ENCODE measurements at regions not wholly inside any gene's neighbourhood (a gene's known extent, or its start where the extent isn't known, plus 50 kb on each side); places are given as distances from the start of the nearest gene placed in this dataset.
A peak's percentile ranks its signal among the peaks of the same experiment; 100 is the strongest.

GRCh38 chr20:51900443-51900842, 98.1 kb upstream of the SALL4 start:
- no peak for DNase-seq (ENCODE audit: low read depth in 4 of 6, low spot score in 6 of 6)
- WGBS (ENCODE audit: insufficient coverage): 100% methylated on average over 1 of the region's 3 CpGs
- Histone ChIP-seq H3K4me3 (ENCODE audit: low read depth, low read length) (no peak overlapping the region), H3K27ac (ENCODE audit: low read depth, low read length) (no peak overlapping the region), H3K9me3 (ENCODE audit: control insufficient read depth, insufficient read depth, low read length) (no peaks in the 10 kb centered on the region), H3K36me3 (ENCODE audit: control insufficient read depth, insufficient read depth, low read length) (no peaks in the 10 kb centered on the region), H3K4me1 (ENCODE audit: control insufficient read depth, insufficient read depth, low read length) (no peaks in the 10 kb centered on the region), H3K27me3 (ENCODE audit: control insufficient read depth, insufficient read depth, low read length) (no peaks in the 10 kb centered on the region)

GRCh38 chr20:51899674-51900073, 97.4 kb upstream of the SALL4 start:
- WGBS (ENCODE audit: insufficient coverage): 82% methylated on average over 2 of the region's 7 CpGs
- Histone ChIP-seq H3K4me3 (ENCODE audit: low read depth, low read length) (no peak overlapping the region), H3K27me3 (ENCODE audit: control insufficient read depth, insufficient read depth, low read length) (no peaks in the 10 kb centered on the region), H3K4me1 (ENCODE audit: control insufficient read depth, insufficient read depth, low read length) (no peaks in the 10 kb centered on the region), H3K27ac (ENCODE audit: low read depth, low read length) (no peak overlapping the region), H3K9me3 (ENCODE audit: control insufficient read depth, insufficient read depth, low read length) (no peaks in the 10 kb centered on the region), H3K36me3 (ENCODE audit: control insufficient read depth, insufficient read depth, low read length) (no peaks in the 10 kb centered on the region)
- no peak for DNase-seq (ENCODE audit: low read depth in 4 of 6, low spot score in 6 of 6)

GRCh38 chr20:51898788-51899187, 96.5 kb upstream of the SALL4 start:
- 100% methylated on average over 5 of the region's 6 CpGs for WGBS (ENCODE audit: insufficient coverage)
- H3K4me3 ChIP-seq (ENCODE audit: low read depth, low read length): no peak overlapping the region
- H3K36me3 ChIP-seq (ENCODE audit: control insufficient read depth, insufficient read depth, low read length): no peaks in the 10 kb centered on the region
- H3K4me1 ChIP-seq (ENCODE audit: control insufficient read depth, insufficient read depth, low read length): no peaks in the 10 kb centered on the region
- no peaks in the 10 kb centered on the region for H3K27me3 ChIP-seq (ENCODE audit: control insufficient read depth, insufficient read depth, low read length)
- H3K9me3 ChIP-seq (ENCODE audit: control insufficient read depth, insufficient read depth, low read length): no peaks in the 10 kb centered on the region
- DNase-seq (ENCODE audit: low read depth in 4 of 6, low spot score in 6 of 6): no peak
- H3K27ac ChIP-seq (ENCODE audit: low read depth, low read length): no peak overlapping the region

- Histone ChIP-seq H3K4me1 (ENCODE audit: control insufficient read depth, insufficient read depth, low read length) (no peaks in the 10 kb centered on the region), H3K27ac (ENCODE audit: low read depth, low read length) (no peak overlapping the region), H3K27me3 (ENCODE audit: control insufficient read depth, insufficient read depth, low read length) (no peaks in the 10 kb centered on the region), H3K9me3 (ENCODE audit: control insufficient read depth, insufficient read depth, low read length) (no peaks in the 10 kb centered on the region), H3K36me3 (ENCODE audit: control insufficient read depth, insufficient read depth, low read length) (no peaks in the 10 kb centered on the region), H3K4me3 (ENCODE audit: low read depth, low read length) (no peak overlapping the region)
- DNase-seq (ENCODE audit: low read depth in 4 of 6, low spot score in 6 of 6): no peak
- WGBS (ENCODE audit: insufficient coverage): 72% methylated on average over 7 of the region's 8 CpGs
Observed at GRCh38 chr20:51894619-51895018, 92.3 kb upstream of the SALL4 start.

- Histone ChIP-seq H3K9me3 (ENCODE audit: control insufficient read depth, insufficient read depth, low read length) (no peaks in the 10 kb centered on the region), H3K27ac (ENCODE audit: low read depth, low read length) (no peak overlapping the region), H3K27me3 (ENCODE audit: control insufficient read depth, insufficient read depth, low read length) (no peaks in the 10 kb centered on the region), H3K36me3 (ENCODE audit: control insufficient read depth, insufficient read depth, low read length) (no peaks in the 10 kb centered on the region), H3K4me3 (ENCODE audit: low read depth, low read length) (no peak overlapping the region), H3K4me1 (ENCODE audit: control insufficient read depth, insufficient read depth, low read length) (no peaks in the 10 kb centered on the region)
- no peak for DNase-seq (ENCODE audit: low read depth in 4 of 6, low spot score in 6 of 6)
- WGBS (ENCODE audit: insufficient coverage): no CpG with 5 or more reads among the region's 6 CpGs
Observed at GRCh38 chr20:51894201-51894600, 91.9 kb upstream of the SALL4 start.

DNA sequence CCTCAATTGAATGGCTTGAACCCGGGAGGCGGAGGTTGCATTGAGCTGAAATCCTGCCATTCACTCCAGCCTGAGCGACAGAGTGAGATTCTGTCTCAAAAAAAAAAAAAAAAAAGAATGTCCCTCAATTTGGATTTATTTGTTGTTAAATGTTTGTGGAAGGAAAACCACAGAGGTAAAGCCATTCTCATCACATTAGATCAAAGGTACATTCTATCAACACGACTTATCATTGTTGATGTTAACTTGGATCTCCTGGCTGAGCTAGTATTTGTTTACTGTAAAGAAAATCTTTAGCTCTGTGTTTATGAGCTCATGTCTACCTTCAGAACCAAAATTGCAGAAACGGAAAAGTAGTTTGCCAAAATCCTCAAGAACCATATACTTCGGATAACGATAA, 91.4 kb upstream of the SALL4 start:
- no peaks in the 10 kb centered on the region for H3K27me3 ChIP-seq (ENCODE audit: control insufficient read depth, insufficient read depth, low read length)
- 50% methylated on average over 2 of the region's 7 CpGs for WGBS (ENCODE audit: insufficient coverage)
- DNase-seq (ENCODE audit: low read depth in 4 of 6, low spot score in 6 of 6): no peak
- no peak overlapping the region for H3K27ac ChIP-seq (ENCODE audit: low read depth, low read length)
- H3K4me3 ChIP-seq (ENCODE audit: low read depth, low read length): no peak overlapping the region
- H3K4me1 ChIP-seq (ENCODE audit: control insufficient read depth, insufficient read depth, low read length): no peaks in the 10 kb centered on the region
- no peaks in the 10 kb centered on the region for H3K36me3 ChIP-seq (ENCODE audit: control insufficient read depth, insufficient read depth, low read length)
- H3K9me3 ChIP-seq (ENCODE audit: control insufficient read depth, insufficient read depth, low read length): no peaks in the 10 kb centered on the region

DNA sequence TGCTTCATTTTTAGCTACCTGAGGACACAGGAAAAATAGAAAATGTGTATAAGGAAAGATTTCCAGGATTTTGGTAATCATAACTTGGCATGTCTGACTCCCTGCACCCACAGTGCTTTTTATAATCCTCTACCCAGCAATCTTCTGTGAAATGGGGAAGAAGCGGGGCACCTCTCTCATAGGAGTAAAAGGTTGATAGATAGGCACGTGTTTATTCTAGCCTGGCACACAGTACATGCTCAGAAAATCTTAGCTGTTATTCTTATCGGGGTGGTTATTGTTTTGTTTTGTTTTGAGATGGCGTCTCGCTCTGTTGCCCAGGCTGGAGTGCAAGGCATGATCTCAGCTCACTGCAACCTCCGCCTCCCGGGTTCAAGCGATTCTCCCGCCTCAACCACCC, 87.7 kb upstream of the SALL4 start:
- Histone ChIP-seq H3K27ac (ENCODE audit: low read depth, low read length) (no peak overlapping the region), H3K27me3 (ENCODE audit: control insufficient read depth, insufficient read depth, low read length) (no peaks in the 10 kb centered on the region), H3K4me3 (ENCODE audit: low read depth, low read length) (no peak overlapping the region), H3K36me3 (ENCODE audit: control insufficient read depth, insufficient read depth, low read length) (no peaks in the 10 kb centered on the region), H3K4me1 (ENCODE audit: control insufficient read depth, insufficient read depth, low read length) (no peaks in the 10 kb centered on the region), H3K9me3 (ENCODE audit: control insufficient read depth, insufficient read depth, low read length) (no peaks in the 10 kb centered on the region)
- DNase-seq (ENCODE audit: low read depth in 4 of 6, low spot score in 6 of 6): no peak
- WGBS (ENCODE audit: insufficient coverage): 85% methylated on average over 4 of the region's 9 CpGs

DNA sequence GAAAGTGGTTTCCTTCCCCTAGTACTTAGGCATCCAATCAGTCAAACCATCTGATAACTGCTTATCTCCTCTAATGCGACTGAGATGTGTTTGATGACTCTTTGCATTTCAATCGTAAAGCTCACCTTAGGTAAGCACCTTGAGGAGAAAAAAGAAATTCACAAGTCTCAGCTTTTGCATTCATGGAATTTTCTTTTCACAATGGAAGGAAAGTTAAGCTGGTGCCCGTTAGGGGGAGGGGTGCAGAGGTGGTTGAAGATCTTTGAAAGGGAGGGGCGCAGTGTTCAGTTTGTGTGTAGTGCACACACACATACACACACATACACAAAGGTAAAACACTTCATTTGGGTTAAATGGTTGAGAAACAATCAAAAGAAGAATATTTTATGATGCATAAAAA, 87.1 kb upstream of the SALL4 start:
- no peaks in the 10 kb centered on the region for H3K9me3 ChIP-seq (ENCODE audit: control insufficient read depth, insufficient read depth, low read length)
- DNase-seq (ENCODE audit: low read depth in 4 of 6, low spot score in 6 of 6): peak in 1 of 6 donors; percentile 38
- H3K4me1 ChIP-seq (ENCODE audit: control insufficient read depth, insufficient read depth, low read length): no peaks in the 10 kb centered on the region
- WGBS (ENCODE audit: insufficient coverage): no CpG with 5 or more reads among the region's 4 CpGs
- H3K27ac ChIP-seq (ENCODE audit: low read depth, low read length): no peak overlapping the region
- H3K4me3 ChIP-seq (ENCODE audit: low read depth, low read length): no peak overlapping the region
- no peaks in the 10 kb centered on the region for H3K36me3 ChIP-seq (ENCODE audit: control insufficient read depth, insufficient read depth, low read length)
- no peaks in the 10 kb centered on the region for H3K27me3 ChIP-seq (ENCODE audit: control insufficient read depth, insufficient read depth, low read length)

GRCh38 chr20:51888291-51888690, 86.0 kb upstream of the SALL4 start:
- Histone ChIP-seq H3K4me1 (ENCODE audit: control insufficient read depth, insufficient read depth, low read length) (no peaks in the 10 kb centered on the region), H3K4me3 (ENCODE audit: low read depth, low read length) (no peak overlapping the region), H3K27me3 (ENCODE audit: control insufficient read depth, insufficient read depth, low read length) (no peaks in the 10 kb centered on the region), H3K36me3 (ENCODE audit: control insufficient read depth, insufficient read depth, low read length) (no peaks in the 10 kb centered on the region), H3K27ac (ENCODE audit: low read depth, low read length) (no peak overlapping the region), H3K9me3 (ENCODE audit: control insufficient read depth, insufficient read depth, low read length) (no peaks in the 10 kb centered on the region)
- DNase-seq (ENCODE audit: low read depth in 4 of 6, low spot score in 6 of 6): no peak
- WGBS (ENCODE audit: insufficient coverage): 50% methylated on average over 5 of the region's 10 CpGs

DNA sequence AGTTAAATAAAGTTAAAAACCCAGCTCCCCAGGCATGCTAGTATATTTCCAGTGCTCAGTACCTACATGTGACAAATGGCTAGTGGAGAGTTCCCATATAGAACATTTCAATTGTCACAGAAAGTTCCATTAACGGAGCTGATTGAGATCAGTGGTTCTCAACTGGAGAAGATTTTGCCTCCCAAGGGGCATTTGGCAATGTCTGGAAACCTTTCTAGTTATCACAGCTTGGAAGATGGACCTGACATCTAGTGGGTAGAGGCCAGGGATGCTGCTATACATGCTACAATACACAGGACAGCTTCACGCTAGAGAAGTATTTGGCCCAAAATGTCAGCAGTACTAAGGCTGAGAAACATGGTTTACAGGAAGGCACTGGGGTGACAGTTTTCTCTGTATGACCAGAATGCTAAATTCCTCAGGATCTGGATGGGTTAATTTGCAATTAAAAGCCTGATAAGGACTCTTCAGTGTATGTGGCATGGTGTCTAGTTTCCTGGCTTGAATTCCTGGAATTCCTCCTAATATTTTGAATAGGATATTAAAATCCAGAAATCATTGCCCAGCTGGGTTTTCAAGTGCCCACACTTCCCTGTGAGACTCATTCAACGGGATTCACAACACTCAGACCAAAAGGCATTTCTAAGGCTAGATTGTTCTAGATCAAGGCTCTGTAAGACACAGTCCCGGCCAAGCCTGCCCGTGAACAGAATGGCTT, 84.7 kb upstream of the SALL4 start:
- WGBS (ENCODE audit: insufficient coverage): 51% methylated on average over 4 of the region's 5 CpGs
- Histone ChIP-seq H3K4me1 (ENCODE audit: control insufficient read depth, insufficient read depth, low read length) (no peaks in the 10 kb centered on the region), H3K9me3 (ENCODE audit: control insufficient read depth, insufficient read depth, low read length) (no peaks in the 10 kb centered on the region), H3K4me3 (ENCODE audit: low read depth, low read length) (no peak overlapping the region), H3K36me3 (ENCODE audit: control insufficient read depth, insufficient read depth, low read length) (no peaks in the 10 kb centered on the region), H3K27ac (ENCODE audit: low read depth, low read length) (no peak overlapping the region), H3K27me3 (ENCODE audit: control insufficient read depth, insufficient read depth, low read length) (no peaks in the 10 kb centered on the region)
- DNase-seq (ENCODE audit: low read depth in 4 of 6, low spot score in 6 of 6): peak in 1 of 6 donors; percentile 10
